GM21825 (cell line): ENCODE measurements at regions not wholly inside any gene's neighbourhood (a gene's known extent, or its start where the extent isn't known, plus 50 kb on each side); places are given as distances from the start of the nearest gene placed in this dataset.
A peak's percentile ranks its signal among the peaks of the same experiment; 100 is the strongest.

Source experiments
- ATAC-seq: cut with Tn5 transposase; IDR thresholded peaks from one replicate; pipeline ENCODE4 v1.9.1; 2021; ENCODE audit warnings: mild to moderate bottlenecking, moderate library complexity; ENCODE audit not compliant: unreplicated experiment

DNA sequence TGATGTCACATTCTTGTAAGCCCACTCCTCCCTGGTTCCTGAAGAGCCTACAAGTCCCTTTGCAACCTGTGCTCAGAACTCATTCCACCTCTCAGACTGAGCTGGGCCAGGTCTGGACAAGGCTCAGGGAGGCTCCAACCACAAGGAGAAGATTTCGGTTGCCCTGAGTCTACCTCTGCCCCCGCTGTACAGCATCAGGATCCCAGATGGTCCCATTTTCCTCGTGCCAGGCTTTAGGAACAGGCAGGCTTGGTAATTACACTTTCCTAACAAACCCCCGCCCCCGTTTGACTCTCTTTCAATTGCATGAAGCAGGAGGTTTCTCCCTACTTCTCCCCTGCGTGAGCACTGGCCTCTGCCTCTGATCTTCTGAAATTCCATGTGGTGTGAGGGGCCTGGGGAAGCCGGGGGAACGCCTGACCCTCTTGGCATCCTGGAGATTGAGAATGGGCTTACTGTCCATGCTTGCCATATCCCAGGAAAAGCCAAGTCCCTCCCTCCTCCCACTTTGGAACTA, 86.9 kb upstream of the CTNNA1 start:
- ATAC-seq, result no peak

DNA sequence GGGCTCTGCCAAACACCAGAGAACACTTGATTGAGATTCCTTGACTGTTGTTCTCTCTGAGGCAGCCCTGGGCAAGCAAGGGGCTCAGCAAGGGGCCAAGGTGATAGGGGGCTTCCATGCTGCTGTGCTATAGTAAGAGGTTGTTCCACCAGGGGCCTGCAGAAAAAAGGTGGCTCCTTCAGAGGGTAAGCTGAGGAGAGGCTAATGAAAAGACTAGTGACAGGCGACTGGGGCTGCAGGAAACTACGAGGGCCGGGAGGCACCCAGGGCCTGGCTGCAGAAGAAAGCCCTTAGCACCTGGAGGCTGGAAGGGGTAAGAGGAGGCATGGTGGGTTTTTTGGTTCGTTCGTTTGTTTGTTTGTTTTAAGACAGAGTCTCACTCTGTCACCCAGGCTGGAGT, 88.0 kb upstream of the CTNNA1 start:
- ATAC-seq, result no peak

- ATAC-seq, result no peak
These were observed 88.8 kb upstream of the CTNNA1 start for GRCh38 chr5:138664276-138664943.

DNA sequence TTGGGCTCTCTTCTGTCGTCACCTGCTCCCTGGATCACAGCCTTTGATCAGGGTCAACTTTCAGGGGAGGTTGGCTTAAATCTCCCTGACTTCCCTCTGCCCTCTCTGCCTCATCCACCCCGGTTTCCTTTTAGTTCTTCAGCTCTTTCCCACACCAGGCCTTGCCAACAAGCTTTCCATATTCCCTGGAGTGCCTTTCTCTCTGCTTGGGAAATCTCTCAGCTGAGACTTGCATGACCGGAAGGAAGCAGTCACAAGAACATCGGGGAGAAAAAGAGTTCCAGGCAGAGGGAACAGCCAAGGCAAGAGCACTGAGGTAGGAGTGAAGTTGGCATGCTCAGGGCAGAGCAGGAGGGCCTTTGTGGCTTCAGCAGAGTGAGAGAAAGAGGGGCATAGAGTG, 88.4 kb upstream of the HSPA9 start:
- no peak for ATAC-seq

DNA sequence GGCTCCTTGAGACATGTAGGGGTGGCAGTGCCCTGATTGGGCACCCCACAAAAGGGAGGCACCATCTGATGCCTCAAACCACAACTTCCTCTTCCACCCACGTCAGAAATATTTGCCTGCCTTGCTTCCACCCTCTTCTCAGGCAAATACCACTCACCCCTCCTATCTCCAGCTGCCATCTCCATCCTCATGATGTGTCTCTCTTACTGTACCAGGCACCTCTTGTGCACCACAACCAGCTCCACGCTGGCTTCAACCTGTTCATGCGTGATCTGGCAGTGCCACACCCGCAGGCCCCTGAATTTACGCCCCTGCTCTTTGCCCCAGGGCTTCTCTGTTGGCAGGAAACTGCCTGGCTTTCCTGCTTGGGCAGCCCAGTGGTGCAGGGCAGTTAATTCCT, 87.8 kb upstream of the HSPA9 start:
- ATAC-seq, result no peak

DNA sequence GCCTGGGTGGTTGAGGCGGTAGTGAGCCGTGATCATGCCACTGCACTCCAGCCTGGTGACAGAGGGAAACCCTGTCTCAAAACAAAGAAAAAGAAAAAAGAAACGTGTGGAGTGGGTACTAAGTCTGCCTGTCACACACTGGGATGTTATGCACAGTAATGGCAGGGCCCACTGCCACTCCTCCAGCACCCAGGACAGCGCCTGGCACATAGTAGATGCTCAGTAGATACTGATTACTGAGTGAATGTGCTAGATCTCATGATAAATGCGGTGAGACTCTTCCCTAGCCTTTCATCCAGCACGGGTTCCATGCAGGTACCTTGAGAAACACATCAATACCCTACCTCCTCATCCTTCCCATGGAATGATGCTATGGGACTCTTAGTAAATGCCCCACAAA, 87.4 kb upstream of the HSPA9 start:
- no peak for ATAC-seq

DNA sequence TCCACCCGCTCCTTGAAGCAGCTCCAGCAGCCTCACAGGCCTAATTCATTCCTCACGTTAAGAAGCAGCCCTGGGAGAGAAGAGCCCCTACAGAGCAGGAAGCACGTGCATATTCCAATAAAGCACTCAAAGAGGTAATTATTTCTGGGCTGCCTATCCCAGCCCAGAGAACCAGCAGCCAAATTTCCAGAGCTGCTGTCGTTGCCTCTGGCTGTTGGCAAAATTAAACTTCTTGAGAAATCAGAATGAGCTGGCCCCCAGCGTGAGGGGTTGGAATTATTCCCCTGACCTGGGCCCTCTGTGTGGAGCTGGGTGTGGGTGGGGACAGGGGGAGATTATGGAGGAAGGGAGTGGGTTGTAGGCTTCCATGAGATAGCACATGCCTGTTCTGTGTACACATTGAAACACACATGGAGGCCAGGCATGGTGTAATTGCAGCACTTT, 86.8 kb upstream of the HSPA9 start:
- ATAC-seq, result no peak

DNA sequence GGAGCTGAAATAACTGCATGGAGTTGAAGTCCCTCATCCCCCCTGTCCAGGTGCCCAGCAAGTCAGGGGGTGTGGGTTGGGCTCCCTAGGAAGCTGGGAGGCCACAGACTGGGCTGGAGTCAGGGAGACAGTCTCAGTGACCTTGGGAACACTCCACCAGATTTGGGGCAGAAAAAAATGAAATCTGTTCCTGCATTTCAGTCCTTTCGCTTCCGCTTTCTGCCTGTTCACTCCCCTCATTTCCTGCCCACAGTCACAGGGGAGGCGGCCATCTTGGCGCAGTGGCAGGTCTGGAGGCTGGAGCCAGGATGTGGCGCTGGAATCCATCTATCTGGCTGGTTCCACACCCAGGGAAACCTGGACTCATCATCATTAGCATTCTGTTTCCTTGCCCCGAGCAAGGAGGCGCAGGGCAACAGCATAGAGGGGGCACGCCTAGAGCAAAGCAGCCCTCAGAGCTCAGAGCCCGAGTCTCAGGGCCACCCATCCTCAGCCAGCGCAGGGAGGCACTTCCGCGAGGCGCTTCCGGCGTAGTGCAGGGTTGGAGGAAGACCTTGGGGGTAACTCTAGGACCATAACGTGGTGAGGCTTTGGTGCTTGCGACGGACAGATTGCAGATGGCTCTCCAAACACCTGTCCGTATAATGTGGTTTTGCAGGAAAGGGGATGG, 86.2 kb upstream of the HSPA9 start:
- ATAC-seq, result no peak

DNA sequence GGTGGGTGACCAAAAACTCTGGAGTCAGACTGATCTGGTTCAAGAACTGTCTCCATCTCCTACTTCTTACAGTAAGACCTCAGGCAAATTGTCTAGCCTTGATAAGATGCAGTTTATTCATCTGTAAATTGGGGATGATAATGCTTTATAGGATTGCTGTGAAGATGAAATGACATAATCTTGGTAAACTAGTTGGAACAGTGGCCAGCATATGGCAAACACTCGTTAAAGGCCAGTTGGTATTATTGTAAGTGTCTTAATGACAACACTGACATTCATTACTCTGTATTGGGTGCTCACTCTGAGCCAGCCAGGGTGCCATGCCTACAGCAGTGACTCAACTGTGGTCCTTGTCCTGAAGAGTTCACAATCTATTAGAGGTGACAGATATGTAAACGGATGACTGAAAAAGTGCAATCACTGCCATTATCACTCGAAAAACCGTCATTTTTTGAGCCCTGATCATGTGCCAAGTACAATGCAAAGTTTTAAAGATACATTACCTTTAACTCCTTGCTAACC, 84.9 kb upstream of the HSPA9 start:
- ATAC-seq, result no peak

- no peak for ATAC-seq
These were observed 84.4 kb upstream of the HSPA9 start for GRCh38 chr5:138659561-138659960.

- no peak for ATAC-seq
These were observed 83.9 kb upstream of the HSPA9 start for GRCh38 chr5:138659121-138659520.

DNA sequence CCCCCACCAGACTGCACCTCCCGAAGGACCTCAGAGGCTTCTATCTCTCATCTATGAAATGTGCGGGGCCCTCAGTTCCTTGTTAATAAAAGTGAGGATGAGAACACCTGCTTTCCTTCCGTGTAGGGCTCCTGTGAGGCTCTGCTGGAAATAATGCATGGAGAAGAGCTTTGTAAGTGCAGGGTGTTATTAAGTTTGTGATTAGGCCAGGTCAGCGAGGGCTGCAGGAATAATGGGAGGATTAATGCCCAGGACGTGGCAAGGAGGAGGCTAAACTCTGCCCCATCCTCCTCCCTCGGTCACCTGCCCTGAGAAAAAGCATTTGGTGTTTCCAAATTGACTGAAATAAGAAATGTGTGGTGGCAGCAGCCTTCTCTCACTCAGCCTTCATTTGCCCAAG, 83.5 kb upstream of the HSPA9 start:
- ATAC-seq, result no peak

- no peak for ATAC-seq
These were observed 82.2 kb upstream of the HSPA9 start for GRCh38 chr5:138657360-138657759.

DNA sequence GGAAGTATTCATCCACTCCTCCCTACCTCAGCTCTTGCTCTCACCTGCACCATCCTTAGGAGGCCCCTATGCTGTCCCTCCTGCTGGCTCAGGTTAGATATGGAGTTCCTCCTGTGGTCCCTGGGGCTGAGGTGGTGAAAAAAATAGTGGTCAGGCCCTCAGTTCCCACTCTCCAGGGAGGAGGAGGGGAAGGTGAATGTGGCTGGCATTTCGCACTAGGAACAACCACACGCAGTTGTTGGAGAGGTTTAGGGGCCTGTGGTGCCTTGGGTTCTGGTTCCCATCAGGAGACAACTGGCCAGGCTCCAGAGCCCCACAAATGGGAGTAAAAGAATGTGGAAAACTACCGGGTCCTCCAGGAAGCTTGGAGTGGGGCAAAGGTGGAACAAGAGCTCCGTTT, 81.7 kb upstream of the HSPA9 start:
- no peak for ATAC-seq

- ATAC-seq, result no peak
These were observed 80.5 kb upstream of the HSPA9 start for GRCh38 chr5:138655530-138656190.

DNA sequence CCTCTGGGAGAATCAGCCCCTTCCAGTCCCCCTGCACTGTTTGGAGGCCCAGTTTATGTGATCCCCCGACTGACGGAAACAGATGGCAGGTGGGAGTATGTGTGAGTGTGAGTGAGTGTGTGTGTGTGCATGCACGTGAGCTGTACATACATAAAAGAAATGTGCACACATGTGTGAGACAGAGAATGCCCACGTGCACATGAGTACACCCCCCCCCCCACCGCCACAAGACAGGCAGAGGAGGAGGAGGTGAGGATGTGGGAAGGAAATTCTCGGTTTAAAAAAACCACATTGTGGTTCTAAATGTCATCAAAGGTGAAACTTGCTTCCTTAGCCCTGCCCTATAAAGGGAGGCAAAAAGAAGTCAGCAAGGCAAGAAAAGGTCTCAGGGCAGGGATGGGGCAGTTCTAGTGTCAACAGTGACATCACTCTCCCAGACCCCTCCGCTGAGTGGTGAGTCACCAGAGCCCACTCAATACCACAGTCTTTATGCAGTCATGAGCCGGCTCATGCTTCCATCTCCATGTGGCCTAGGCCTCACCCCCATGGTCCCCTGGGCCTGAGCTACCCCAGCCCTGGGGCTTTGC, 79.2 kb upstream of the HSPA9 start:
- ATAC-seq, result peak; percentile 76

- no peak for ATAC-seq
These were observed 78.3 kb upstream of the HSPA9 start for GRCh38 chr5:138653502-138653901.

- ATAC-seq, result no peak
These were observed 76.5 kb upstream of the HSPA9 start for GRCh38 chr5:138651767-138652117.

DNA sequence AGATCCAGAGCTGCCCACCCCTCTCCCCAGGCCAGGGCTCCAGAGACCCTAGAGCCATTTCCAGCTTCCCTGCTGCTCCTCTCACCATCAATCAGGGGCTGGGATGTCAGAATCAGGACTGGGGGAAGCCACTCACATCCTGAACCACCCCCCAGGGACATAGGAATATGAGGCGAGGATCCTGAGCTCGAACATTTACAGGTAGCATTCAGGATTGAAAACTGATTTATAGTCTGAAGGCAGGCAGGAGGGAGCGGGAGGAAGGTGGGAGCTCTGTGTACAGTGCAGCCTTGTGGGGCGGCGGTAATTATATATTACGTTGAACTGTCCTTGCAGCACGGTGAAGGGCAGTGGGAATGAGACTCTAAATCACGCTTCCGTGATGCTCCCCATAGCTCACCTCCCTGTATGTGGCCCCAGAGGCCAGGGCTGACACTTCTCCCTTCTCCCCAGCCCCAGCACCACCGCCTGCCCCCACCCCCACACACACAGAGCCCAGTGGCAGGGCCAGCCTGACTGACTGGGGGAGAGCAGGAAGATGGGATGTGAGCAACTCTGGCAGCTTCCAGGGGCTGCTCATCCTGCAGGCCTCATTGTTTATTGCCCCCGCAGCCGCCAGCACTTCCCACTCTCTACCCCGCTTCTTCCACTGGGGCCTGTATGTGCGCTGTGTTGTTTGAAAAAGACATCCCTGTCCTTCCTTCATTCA, 76.0 kb upstream of the HSPA9 start:
- ATAC-seq, result no peak

DNA sequence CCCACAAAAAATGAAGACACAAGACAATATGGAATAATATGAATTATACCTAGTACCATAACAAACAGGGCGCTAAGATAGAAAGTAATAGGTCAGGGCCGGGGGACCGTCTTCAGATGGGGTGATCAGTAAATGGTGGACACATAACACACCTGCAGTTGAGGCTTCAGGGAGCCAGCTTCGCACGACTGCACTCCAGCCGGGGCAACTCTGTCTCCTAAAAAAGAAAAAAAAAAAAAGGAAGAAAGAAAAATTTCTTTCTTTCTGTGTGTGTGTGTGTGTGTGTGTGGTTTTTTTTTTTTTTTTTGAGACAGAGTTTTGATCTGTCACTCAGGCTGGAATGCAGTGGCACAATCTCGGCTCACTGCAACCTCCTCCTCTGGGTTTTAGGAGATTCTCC, 75.0 kb upstream of the HSPA9 start:
- ATAC-seq, result no peak

DNA sequence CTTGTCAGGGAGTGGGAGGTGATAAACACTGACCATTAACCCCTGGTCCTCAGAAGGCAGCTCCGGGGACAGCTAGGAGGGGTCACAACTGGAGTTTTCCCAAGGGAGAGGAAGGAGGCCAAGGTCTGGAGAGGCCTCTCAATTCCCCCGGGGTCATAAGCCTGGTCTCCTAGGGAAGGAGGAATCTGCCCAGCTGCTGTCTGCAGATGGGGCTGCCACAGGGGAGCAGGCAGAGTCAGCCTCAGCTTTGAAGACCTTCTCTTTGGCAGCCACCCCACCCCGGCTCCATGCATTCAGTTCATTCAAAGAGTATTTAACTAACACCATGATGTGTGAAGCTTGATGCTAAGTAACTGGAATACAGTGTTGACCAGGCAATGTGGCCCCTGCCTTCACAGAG, 74.6 kb upstream of the HSPA9 start:
- no peak for ATAC-seq
